ENCODE measurements at regions not wholly inside any gene's neighbourhood (a gene's known extent, or its start where the extent isn't known, plus 50 kb on each side); places are given as distances from the start of the nearest gene placed in this dataset.

DNA sequence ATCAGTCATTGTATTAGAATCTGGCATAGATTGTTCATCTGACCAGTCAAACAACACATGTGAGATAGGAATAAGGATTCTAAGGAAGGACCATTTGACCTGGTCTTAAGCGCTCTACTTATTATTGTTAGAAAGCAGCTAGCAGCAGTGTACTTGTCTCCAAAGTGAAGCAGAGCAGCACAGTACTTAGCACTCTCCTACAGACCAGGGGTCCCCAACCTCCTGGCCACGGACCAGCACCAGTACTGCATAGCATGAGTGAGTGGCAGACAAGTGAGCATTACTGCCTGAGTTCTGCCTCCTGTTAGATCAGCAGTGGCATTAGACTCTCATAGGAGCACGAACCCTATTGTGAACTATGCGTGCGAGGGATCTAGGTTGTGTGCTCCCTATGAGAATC, 135.9 kb upstream of the SPRY1 start:
- TF ChIP-seq POLR2A (IDR thresholded peaks at IDR 0.05; ENCODE audit: low read depth, low read length) (no peak), POLR2AphosphoS5 (IDR thresholded peaks at IDR 0.05; ENCODE audit: low read depth, low read length) (no peak), TAF1 (IDR thresholded peaks at IDR 0.05; ENCODE audit: borderline replicate concordance, low read depth, low read length) (no peak)
